ENCODE measurements at regions not wholly inside any gene's neighbourhood (a gene's known extent, or its start where the extent isn't known, plus 50 kb on each side); places are given as distances from the start of the nearest gene placed in this dataset.

GRCh38 chr20:29689411-29690225 lies 1567.8 kb upstream of the DEFB115 start:
- no peak for TF ChIP-seq CTCF (IDR thresholded peaks at IDR 0.05)
- TF ChIP-seq ZFX (IDR thresholded peaks at IDR 0.05; ENCODE audit: borderline replicate concordance) = no peak
